IPS DF 6.9 (cell line): ENCODE measurements at regions not wholly inside any gene's neighbourhood (a gene's known extent, or its start where the extent isn't known, plus 50 kb on each side); places are given as distances from the start of the nearest gene placed in this dataset.

Experiments
- DNase-seq: peaks from one replicate; pipeline ENCODE4 v3.0.0-alpha.2; 2013; ENCODE audit warnings: low read depth, low spot score
- H3K27ac ChIP-seq: one replicate; pipeline ENCODE4 v1.5.1; 2013; ENCODE audit warnings: low read length, control low read depth
- H3K27me3 ChIP-seq: 2 replicates; pipeline ENCODE4 v1.6.1; 2013; ENCODE audit warnings: mild to moderate bottlenecking, low read length; ENCODE audit not compliant: control insufficient read depth, insufficient read depth
- H3K36me3 ChIP-seq: 2 replicates; pipeline ENCODE4 v1.6.1; 2013; ENCODE audit warnings: low read length; ENCODE audit not compliant: control insufficient read depth, insufficient read depth
- H3K4me1 ChIP-seq: 2 replicates; pipeline ENCODE4 v1.6.1; 2013; ENCODE audit warnings: low read length; ENCODE audit not compliant: control insufficient read depth, insufficient read depth
- H3K4me3 ChIP-seq: 2 replicates; pipeline ENCODE4 v1.5.1; 2013; ENCODE audit warnings: mild to moderate bottlenecking, low read length
- H3K9me3 ChIP-seq: 2 replicates; pipeline ENCODE4 v1.6.1; 2013; ENCODE audit warnings: low read length, inconsistent platforms; ENCODE audit not compliant: control insufficient read depth, insufficient read depth
- WGBS: extraction: QIAGEN DNeasy Blood & Tissue Kit; methylation state at CpG from one replicate; pipeline ENCODE4 v1.1.7; 2013; ENCODE audit warnings: mixed read lengths, missing lambda C conversion rate; ENCODE audit not compliant: insufficient read length, insufficient coverage; 5-methylcytosine and 5-hydroxymethylcytosine counted together

DNA sequence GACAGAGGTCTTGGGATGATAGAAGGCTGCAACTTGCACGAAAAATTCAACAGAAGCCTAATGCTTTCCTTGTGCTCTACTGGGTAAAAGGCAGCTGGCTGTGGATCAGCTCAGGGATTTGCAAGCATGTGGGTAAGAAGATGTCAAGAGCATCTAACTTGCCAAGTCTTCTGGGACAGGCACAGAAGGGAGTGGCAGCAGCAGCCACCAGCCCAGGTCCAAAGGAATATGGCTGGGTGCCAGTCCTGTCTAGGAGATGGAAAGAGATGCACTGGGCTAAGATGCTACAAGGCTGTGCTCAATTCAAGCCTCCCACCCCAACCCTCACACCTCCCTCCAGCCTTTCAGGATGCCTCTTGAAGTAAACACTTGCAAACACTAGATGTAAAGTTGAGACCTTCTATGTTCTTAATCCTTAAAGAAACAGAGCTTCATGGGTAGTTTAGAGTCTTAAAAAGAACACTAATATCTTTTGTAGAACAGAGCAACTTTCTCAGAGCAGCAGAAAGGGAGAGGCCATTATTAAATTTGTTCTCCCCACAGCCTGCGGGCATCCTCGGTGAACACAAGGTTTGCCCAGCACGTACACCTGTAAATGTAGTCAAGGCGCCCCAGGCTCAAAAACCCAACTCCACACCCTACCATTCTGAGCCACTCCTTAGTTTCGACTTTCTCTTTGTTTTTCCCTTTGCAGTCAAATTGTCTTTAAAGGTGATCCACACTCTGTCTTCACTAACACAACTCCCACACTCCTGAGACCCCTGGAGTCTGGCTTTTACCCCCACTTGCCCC is 64.6 kb upstream of the BCAR3 start:
- no peak for DNase-seq
- H3K36me3 ChIP-seq, result no peaks in the 10 kb centered on the region
- no peaks in the 10 kb centered on the region for H3K9me3 ChIP-seq
- H3K27me3 ChIP-seq, result no peaks in the 10 kb centered on the region
- H3K4me3 ChIP-seq, result no peak overlapping the region
- WGBS, result no CpG with 5 or more reads among the region's 6 CpGs
- H3K4me1 ChIP-seq, result no peaks in the 10 kb centered on the region
- H3K27ac ChIP-seq, result no peak overlapping the region

DNA sequence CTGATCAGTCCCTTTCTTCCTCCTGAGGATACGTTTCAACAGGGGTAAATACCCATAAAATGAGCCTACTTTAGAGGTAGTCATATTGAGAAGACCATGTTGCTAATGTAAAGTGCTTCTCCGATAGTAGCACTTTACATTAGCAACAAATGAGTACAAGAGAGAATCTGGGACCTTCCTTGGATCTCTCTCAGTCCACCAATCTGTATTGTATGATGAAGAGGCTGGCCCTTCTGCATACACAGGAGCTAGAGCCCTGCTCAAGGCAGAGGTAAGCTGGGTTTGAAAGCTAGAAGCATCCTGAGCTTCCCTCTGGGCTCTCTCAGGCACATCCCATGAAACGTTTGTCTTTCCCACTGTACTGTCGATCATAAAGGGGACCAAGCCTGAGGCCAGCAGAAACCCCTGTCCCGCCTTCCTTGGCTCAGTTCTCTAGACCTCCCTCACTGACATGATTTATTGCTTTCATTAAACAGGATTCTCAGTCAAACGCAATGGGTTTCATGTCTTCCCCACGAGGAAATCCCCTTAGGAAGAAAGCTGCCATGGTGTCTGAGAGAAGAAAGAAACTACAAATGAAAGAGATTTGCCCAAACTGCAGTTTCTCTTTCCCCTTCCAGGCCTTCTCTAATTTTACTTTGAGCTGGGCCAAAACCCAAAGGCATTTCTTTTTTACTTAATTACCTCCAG is 62.8 kb upstream of the BCAR3 start:
- H3K27me3 ChIP-seq, result no peaks in the 10 kb centered on the region
- H3K27ac ChIP-seq, result no peak overlapping the region
- no peak for DNase-seq
- no peaks in the 10 kb centered on the region for H3K36me3 ChIP-seq
- no peaks in the 10 kb centered on the region for H3K9me3 ChIP-seq
- WGBS, result no CpG with 5 or more reads among the region's 7 CpGs
- no peaks in the 10 kb centered on the region for H3K4me1 ChIP-seq
- H3K4me3 ChIP-seq, result no peak overlapping the region

DNA sequence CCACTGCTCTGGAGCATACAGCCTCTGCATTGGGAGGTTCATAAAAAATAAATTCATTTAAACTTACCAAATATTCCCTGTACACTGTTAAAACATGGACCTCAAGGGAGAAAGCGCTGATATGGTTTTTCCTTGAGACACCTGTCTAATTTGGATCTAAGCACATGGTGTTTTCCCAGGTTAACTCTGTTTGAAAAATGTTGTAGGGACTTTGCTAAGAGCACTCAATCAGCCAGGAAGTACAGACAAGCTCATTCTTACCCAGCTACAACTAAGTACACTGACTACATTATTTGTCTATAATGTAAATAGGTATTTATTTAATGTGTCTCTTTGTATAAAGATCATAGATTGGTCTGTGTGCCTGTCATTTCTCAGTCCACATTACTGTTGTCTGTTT is 61.8 kb upstream of the BCAR3 start:
- Histone ChIP-seq H3K27ac (no peak overlapping the region), H3K4me3 (no peak overlapping the region), H3K4me1 (no peaks in the 10 kb centered on the region), H3K27me3 (no peaks in the 10 kb centered on the region), H3K9me3 (no peaks in the 10 kb centered on the region), H3K36me3 (no peaks in the 10 kb centered on the region)
- no CpG with 5 or more reads among the region's 1 CpG for WGBS
- DNase-seq, result no peak

DNA sequence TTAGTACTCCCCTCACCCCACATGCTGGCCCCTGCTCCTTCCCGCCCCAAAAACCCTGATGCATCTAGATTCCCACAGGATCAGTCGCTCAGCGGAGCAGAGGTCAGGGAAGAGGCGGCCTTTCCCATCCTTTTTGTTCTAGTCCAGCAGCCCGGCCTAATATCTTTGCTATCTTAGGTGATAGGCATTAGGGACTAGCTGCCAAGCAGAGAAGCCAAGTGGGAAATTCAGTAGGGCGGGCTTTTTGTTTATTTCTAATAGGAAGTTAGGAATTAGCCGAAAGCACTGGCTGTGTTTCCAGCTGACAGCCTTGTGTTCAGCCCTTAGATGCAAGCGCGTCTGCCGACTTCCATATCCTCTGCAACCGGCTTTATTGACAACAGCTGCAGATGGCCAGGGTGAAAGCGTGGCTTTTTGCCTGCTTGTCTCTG is 59.0 kb upstream of the BCAR3 start:
- H3K4me3 ChIP-seq, result no peak overlapping the region
- no peaks in the 10 kb centered on the region for H3K36me3 ChIP-seq
- H3K27ac ChIP-seq, result no peak overlapping the region
- no peaks in the 10 kb centered on the region for H3K9me3 ChIP-seq
- no peak for DNase-seq
- WGBS, result no CpG with 5 or more reads among the region's 12 CpGs
- no peaks in the 10 kb centered on the region for H3K4me1 ChIP-seq
- no peaks in the 10 kb centered on the region for H3K27me3 ChIP-seq

DNA sequence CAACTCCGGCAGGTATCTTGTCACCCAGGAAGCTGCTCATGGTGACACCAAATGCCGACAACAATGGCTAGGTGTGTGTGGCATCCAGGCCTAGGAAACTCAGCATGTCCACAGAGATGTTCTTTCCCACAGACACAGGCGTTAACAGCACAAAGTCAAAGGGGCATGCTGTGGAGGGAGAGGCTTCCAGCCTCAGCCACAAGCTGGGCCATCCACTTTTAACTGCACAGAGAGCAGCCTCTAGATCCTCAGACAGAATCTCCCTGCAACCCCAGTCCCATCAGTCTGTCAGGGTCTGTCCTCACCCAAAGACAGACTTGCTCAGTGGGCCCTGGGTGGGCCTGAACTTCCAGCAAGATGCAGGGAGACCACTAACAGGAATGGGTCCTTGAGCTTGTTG is 58.5 kb upstream of the BCAR3 start:
- H3K27ac ChIP-seq, result no peak overlapping the region
- H3K4me1 ChIP-seq, result no peaks in the 10 kb centered on the region
- H3K36me3 ChIP-seq, result no peaks in the 10 kb centered on the region
- H3K4me3 ChIP-seq, result no peak overlapping the region
- H3K9me3 ChIP-seq, result no peaks in the 10 kb centered on the region
- WGBS, result no CpG with 5 or more reads among the region's 3 CpGs
- H3K27me3 ChIP-seq, result no peaks in the 10 kb centered on the region
- no peak for DNase-seq

DNA sequence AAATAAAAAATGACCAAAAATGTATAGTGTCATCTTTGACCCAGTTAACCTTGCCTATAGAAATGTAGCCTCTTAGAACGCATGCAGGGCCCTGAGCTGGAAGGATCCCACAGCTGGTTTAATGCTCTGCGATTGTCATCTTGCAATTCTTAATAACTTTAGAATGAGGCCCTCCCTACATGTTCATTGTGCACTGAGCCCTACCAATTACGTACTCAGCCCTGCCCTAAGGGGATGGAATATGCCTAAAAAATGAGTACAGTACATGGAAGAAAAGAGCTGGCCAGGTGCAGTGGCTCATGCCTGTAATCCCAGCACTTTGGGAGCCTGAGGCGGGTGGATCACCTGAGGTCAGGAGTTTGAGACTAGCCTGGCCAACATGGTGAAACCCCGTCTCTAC is 57.8 kb upstream of the BCAR3 start:
- Histone ChIP-seq H3K4me1 (no peaks in the 10 kb centered on the region), H3K36me3 (no peaks in the 10 kb centered on the region), H3K27me3 (no peaks in the 10 kb centered on the region), H3K4me3 (no peak overlapping the region), H3K9me3 (no peaks in the 10 kb centered on the region), H3K27ac (no peak overlapping the region)
- WGBS, result no CpG with 5 or more reads among the region's 5 CpGs
- DNase-seq, result no peak

DNA sequence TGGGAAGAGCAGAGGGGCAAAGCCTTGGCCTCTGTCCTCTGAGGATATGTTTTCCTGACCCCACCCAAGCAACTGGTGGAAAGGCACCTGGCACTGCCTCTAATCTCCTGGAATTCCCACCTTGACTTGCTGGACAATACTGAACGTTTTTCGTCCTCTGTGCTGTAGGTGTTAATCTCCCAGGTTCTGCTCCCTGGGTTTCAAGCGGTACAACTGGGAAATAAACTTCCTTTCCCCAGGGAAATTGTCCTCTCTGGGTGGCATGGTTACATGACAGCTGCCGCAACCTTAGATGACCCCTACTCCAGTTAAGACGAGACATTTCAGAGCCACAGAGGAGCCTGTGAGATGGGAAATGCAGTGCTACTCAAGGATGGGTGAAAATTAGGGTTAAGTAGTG is 57.3 kb upstream of the BCAR3 start:
- DNase-seq, result no peak
- Histone ChIP-seq H3K27ac (no peak overlapping the region), H3K9me3 (no peaks in the 10 kb centered on the region), H3K27me3 (no peaks in the 10 kb centered on the region), H3K4me1 (no peaks in the 10 kb centered on the region), H3K36me3 (no peaks in the 10 kb centered on the region), H3K4me3 (no peak overlapping the region)
- WGBS, result no CpG with 5 or more reads among the region's 5 CpGs

DNA sequence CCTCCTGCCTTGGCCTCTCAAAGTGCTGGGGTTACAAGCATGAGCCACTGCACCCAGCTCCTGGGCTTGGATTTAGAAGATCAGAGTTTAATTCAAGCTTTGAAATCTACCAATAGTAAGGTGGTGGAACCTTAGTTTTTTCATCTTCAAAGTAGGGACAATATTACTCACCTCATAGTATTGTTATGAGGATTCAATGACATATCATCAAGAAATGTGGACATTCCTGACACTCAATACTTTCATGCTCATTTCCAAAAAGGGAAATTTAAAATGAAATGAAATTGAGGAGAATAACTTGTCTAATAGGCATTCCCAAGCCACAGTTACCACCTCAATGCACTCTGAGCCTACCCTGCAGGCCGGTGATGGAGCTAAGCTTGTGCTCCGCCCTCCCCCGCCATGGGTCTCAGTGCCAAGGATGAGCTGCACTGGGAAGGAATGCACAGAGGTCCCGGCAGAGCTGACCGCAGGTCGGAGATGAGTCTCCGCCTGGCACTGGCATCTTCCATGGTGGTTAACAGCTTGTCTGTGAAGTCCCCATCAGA is 56.5 kb upstream of the BCAR3 start:
- DNase-seq, result no peak
- Histone ChIP-seq H3K4me1 (no peaks in the 10 kb centered on the region), H3K27me3 (no peaks in the 10 kb centered on the region), H3K36me3 (no peaks in the 10 kb centered on the region), H3K4me3 (no peak overlapping the region), H3K27ac (no peak overlapping the region), H3K9me3 (no peaks in the 10 kb centered on the region)
- WGBS, result no CpG with 5 or more reads among the region's 7 CpGs

DNA sequence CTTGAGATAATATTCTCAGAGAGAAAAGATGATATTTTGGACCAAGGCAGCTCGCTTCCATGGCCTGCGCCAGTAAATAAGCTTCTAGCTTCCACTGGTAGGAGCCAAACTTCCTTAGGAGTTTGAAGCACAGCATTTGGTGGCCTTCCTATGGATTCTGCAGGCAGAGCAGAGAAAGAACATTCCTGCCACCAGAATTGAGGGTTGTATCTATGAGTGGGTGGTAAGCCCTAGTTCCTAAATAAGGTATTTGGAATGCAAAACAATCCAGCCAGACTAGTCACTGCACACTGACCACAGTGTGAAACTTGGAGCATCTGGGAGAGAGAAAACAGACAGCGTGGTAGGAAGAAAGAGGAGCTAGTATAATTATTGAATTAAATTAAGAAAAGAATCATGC is 54.1 kb upstream of the BCAR3 start:
- no CpG with 5 or more reads among the region's 3 CpGs for WGBS
- no peak overlapping the region for H3K27ac ChIP-seq
- H3K4me1 ChIP-seq, result no peaks in the 10 kb centered on the region

DNA sequence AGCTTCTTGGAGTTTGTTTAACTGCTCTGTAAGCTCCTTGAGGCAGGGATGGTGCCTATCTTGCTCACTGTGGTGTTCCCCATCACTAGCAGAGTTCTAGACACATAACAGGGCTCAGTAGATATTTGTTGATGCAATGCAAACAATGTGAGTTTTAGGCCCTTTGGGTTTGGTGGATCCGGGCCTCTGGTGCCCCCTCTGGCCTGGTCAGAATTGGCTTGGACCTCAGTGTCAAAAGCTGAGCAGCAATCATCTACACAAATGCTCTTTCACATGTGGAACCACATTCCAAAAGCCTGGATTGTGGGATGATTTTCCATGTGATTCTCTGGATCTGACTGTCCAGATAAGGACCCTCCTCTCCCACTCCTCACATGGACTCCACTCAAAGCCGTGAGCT is 53.4 kb upstream of the BCAR3 start:
- no peaks in the 10 kb centered on the region for H3K36me3 ChIP-seq
- H3K27me3 ChIP-seq, result no peaks in the 10 kb centered on the region
- DNase-seq, result no peak
- no peak overlapping the region for H3K27ac ChIP-seq
- no peak overlapping the region for H3K4me3 ChIP-seq
- no peaks in the 10 kb centered on the region for H3K9me3 ChIP-seq
- no CpG with 5 or more reads among the region's 2 CpGs for WGBS
- H3K4me1 ChIP-seq, result no peaks in the 10 kb centered on the region

More for the DNA sequence above, 54.1 kb upstream of the BCAR3 start:
- Histone ChIP-seq H3K4me3 (no peak overlapping the region), H3K9me3 (no peaks in the 10 kb centered on the region), H3K27me3 (no peaks in the 10 kb centered on the region), H3K36me3 (no peaks in the 10 kb centered on the region)
- DNase-seq, result no peak
